PFSK-1 (cell line): ENCODE measurements at regions not wholly inside any gene's neighbourhood (a gene's known extent, or its start where the extent isn't known, plus 50 kb on each side); places are given as distances from the start of the nearest gene placed in this dataset.

Experiments used
- FOXP2 ChIP-seq: optimal IDR thresholded peaks from 2 replicates; pipeline ENCODE3; 2011; ENCODE audit warnings: borderline replicate concordance, control low read depth, inconsistent platforms; ENCODE audit not compliant: insufficient read depth; ENCODE audit errors: extremely low read length, extremely low read depth
- POLR2AphosphoS5 ChIP-seq: IDR thresholded peaks from 2 replicates; pipeline ENCODE4 v1.6.1; 2012; ENCODE audit warnings: low read depth, mild to moderate bottlenecking, control low read depth, low read length, moderate library complexity
- SIN3A ChIP-seq: IDR thresholded peaks from 2 replicates; pipeline ENCODE4 v1.6.1; 2012; ENCODE audit warnings: mild to moderate bottlenecking, low read length, moderate library complexity, borderline replicate concordance; ENCODE audit not compliant: insufficient read depth
- TAF1 ChIP-seq: IDR thresholded peaks from 2 replicates; pipeline ENCODE4 v1.6.1; 2012; ENCODE audit warnings: low read length, control low read depth, borderline replicate concordance; ENCODE audit not compliant: insufficient read depth
- TF ChIP-seq, protein P1 (sequence below), 2 experiments: IDR thresholded peaks; 2 replicates each; pipeline versions ENCODE4 v1.6.1 to v1.8.0; 2011 to 2012; ENCODE audit warnings: low read depth in 2 of 2, low read length in 2 of 2, control low read depth in 1 of 2, inconsistent platforms in 1 of 2, mild to moderate bottlenecking in 1 of 2, moderate library complexity in 1 of 2; ENCODE audit not compliant: insufficient read depth in 1 of 2

DNA sequence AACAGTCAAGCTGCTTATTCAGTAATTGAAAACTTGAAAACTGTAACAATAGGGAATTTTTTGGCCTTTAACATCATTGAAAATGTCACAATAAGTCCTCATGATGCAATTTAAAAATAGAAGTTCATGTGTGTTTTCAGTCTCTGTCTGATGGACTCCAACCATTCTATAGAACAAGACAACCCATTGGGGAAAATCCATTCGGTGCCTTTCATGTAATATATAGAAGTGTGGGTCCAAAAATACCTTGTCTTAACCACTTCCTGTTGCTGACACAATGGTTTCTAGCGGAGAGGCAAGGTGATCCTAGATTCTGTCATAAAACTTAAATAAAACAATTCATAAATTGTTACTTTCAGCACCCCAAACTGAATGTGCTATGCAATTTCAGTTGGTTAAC, 1131.3 kb upstream of the MAP3K7 start:
- TF ChIP-seq, protein P1, sequence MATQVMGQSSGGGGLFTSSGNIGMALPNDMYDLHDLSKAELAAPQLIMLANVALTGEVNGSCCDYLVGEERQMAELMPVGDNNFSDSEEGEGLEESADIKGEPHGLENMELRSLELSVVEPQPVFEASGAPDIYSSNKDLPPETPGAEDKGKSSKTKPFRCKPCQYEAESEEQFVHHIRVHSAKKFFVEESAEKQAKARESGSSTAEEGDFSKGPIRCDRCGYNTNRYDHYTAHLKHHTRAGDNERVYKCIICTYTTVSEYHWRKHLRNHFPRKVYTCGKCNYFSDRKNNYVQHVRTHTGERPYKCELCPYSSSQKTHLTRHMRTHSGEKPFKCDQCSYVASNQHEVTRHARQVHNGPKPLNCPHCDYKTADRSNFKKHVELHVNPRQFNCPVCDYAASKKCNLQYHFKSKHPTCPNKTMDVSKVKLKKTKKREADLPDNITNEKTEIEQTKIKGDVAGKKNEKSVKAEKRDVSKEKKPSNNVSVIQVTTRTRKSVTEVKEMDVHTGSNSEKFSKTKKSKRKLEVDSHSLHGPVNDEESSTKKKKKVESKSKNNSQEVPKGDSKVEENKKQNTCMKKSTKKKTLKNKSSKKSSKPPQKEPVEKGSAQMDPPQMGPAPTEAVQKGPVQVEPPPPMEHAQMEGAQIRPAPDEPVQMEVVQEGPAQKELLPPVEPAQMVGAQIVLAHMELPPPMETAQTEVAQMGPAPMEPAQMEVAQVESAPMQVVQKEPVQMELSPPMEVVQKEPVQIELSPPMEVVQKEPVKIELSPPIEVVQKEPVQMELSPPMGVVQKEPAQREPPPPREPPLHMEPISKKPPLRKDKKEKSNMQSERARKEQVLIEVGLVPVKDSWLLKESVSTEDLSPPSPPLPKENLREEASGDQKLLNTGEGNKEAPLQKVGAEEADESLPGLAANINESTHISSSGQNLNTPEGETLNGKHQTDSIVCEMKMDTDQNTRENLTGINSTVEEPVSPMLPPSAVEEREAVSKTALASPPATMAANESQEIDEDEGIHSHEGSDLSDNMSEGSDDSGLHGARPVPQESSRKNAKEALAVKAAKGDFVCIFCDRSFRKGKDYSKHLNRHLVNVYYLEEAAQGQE (IDR thresholded peaks at IDR 0.05; ENCODE audit: insufficient read depth in 1 of 2, low read depth in 2 of 2, low read length in 2 of 2): no peak

DNA sequence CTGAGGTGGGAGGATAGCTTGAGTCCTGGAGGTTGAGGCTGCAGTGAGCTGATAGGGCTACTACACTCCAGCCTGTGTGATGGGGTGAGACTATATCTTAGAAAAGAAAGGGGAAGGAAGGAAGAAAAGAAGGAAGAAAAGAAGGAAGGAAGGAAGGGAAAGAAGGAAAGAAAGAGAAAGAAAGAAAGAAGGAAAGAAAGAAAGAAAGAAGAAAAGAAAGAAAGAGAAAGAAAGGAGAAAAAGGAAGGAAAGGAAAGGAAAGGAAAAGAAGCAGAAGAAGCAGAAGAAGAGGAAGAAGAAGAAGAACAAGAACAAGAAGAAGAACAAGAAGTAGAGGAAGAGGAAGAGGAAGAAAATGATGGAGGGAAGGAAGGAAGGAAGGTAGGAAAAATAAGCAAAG, 1130.2 kb upstream of the MAP3K7 start:
- TF ChIP-seq, protein P1 (IDR thresholded peaks at IDR 0.05; ENCODE audit: insufficient read depth in 1 of 2, low read depth in 2 of 2, low read length in 2 of 2): no peak
- TF ChIP-seq POLR2AphosphoS5 (no peak), SIN3A (no peak), TAF1 (no peak), FOXP2 (no peak)

DNA sequence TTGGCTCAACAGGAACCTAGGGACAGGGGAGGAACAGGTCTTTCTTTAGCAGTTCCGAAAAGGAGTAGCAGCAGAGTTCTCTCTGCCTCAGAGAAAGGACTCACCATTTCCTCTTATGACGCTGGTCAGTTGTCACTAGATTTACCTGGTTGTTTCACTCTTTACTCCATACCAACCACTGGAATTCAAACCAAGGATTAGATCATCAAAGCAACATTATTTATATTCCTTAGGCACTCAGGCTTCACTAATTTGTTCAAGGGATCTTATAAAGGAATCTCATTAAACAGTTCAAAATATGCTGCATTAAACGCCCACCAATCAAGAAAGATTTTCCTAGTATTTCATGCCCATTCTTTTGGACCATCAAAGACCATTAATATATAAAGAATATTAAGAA, 1129.5 kb upstream of the MAP3K7 start:
- TF ChIP-seq, protein P1 (IDR thresholded peaks at IDR 0.05; ENCODE audit: insufficient read depth in 1 of 2, low read depth in 2 of 2, low read length in 2 of 2): no peak
- no peak for TF ChIP-seq SIN3A
- no peak for TF ChIP-seq TAF1

DNA sequence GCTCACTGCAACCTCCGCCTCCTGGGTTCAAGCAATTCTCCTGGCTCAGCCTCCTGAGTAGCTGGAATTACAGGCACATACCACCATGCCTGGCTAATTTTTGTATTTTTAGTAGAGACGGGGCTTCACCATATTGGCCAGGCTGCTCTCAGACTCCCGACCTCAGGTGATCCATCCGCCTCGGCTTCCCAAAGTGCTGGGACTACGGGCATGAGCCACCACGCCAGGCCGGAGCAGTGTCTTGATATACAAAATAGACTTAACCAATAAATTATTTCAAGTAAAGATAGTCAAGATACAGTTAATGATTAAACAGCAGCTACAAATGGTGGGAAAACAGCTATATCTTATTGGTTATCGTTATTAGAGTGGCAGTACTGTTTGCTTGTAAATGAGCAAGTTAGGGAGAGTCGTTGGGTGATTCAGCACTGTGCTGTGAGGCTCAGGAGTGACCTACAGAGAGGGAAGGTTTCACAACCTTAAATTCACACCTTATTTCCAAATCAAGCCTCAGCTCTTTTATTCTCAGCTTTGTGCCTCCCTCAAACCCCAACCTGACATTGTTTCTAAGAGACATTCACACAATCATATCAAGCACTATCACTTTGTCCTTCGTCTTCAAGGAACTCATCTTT, 1128.4 kb upstream of the MAP3K7 start:
- TF ChIP-seq TAF1: no peak
- no peak for TF ChIP-seq POLR2AphosphoS5
- TF ChIP-seq, protein P1 (IDR thresholded peaks at IDR 0.05; ENCODE audit: insufficient read depth in 1 of 2, low read depth in 2 of 2, low read length in 2 of 2): no peak
- TF ChIP-seq FOXP2: no peak
- TF ChIP-seq SIN3A: no peak

DNA sequence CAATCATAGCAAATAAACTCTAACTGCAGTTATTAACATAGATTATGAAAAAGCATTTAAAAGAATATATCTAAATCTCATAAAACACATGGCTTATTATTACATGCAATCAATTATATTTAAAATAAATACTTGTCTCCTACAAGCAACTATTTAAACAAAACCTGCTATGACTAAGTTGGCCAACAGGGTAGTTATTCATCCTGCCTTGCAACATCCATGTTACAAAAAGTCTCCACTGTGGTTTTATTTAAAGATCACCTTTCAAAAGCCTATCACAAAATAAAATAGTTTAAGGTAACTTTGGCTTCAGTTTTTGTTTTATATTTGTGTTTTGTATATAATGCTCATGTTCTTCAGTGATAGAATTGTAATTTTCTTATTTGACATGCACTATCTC, 1127.0 kb upstream of the MAP3K7 start:
- TF ChIP-seq SIN3A: no peak

DNA sequence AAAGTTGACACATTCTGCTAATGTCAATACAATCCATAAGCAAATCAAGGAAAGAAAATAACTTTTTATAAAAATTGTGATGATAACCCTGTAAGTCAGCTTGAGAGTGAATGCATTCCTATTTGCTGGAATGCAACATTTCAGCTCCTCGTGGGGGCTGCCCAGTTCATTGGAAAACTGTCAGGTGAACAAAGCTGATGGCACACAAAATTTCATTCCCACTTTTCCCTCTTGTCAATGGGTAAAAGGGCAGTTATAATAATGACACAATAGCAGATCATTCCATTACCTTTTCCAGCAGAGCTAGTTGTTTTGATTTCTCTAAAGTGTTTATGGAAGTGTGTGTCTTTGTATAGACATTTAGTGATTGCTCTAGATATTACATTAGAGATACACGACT, 1124.6 kb upstream of the MAP3K7 start:
- TF ChIP-seq TAF1: no peak
- TF ChIP-seq, protein P1 (IDR thresholded peaks at IDR 0.05; ENCODE audit: insufficient read depth in 1 of 2, low read depth in 2 of 2, low read length in 2 of 2): no peak
- no peak for TF ChIP-seq FOXP2
- TF ChIP-seq SIN3A: no peak
- TF ChIP-seq POLR2AphosphoS5: no peak
